GM18868 (cell line): ENCODE measurements at regions not wholly inside any gene's neighbourhood (a gene's known extent, or its start where the extent isn't known, plus 50 kb on each side); places are given as distances from the start of the nearest gene placed in this dataset.
"Not testable (repeated sequence)": the region's sequence is repeated elsewhere in the genome, so short reads cannot be mapped to it uniquely, and the experiment has no call there.

Experiments used
- ATAC-seq: cut with Tn5 transposase; IDR thresholded peaks from one replicate; pipeline ENCODE4 v1.9.1; 2021; ENCODE audit warnings: mild to moderate bottlenecking, moderate library complexity; ENCODE audit not compliant: unreplicated experiment

DNA sequence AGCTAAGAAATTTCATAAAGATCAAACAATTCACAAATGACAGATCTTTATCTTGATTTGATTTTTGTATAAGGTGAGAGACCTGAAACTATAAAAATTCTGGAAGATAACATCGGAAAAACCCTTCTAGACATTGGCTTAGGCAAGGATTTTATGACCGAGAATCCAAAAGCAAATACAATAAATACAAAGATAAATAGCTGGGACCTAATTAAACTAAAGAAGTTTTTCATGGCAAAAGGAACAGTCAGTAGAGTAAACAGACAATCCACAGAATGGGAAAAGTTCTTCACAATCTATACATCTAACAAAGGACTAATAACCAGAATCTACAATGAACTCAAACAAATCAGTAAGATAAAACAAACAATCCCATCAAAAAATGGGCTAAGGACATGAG is 116.9 kb upstream of the BCHE start:
- ATAC-seq = no peak

- no peak for ATAC-seq
These were observed 109.1 kb upstream of the BCHE start for GRCh38 chr3:165946360-165946759.

DNA sequence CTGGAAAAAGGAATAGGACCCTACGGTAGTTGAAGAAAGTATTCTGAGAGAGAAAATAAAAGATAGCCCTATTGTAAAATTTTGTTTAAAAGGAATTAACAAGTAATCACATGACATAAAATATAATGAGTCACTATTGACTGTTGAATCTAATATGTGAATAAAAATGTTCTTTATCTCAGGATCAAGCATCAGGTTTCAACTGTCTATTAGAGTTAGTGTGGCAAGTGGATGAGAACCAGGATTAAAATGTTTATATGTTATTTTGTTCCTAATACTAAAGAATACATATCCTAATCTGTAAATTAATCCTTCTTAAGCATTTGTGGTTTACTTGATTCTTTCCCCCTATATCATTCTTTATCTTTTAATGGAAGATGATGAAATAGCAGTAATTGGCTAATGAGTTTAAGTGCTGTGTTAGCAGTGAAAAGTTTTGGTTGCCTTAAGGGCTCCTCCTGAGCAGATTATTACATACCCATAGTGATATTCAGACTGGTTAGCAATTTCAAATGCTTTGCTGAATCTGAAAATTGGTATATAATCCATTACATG is 101.8 kb upstream of the BCHE start:
- no peak for ATAC-seq

GRCh38 chr3:165936081-165936480 is 98.9 kb upstream of the BCHE start:
- ATAC-seq = not testable (repeated sequence)

GRCh38 chr3:165924301-165924791 is 87.1 kb upstream of the BCHE start:
- not testable (repeated sequence) for ATAC-seq

GRCh38 chr3:165920984-165921383 is 83.8 kb upstream of the BCHE start:
- ATAC-seq = no peak

GRCh38 chr3:165919284-165919683 is 82.1 kb upstream of the BCHE start:
- ATAC-seq = no peak

DNA sequence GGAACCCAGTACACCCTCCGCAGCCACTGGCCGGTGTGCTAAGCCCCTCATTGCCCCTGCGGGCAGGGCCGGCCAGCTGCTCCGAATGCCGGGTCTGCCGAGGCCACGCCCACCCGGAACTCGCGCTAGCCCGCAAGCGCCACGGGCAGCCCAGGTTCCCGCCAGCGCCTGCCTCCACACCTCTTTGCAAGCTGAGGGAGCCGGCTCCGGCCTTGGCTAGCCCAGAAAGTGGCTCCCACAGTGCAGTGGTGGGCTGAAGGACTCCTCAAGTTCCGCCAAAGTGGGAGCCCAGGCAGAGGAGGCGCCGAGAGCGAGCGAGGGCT is 81.4 kb upstream of the BCHE start:
- ATAC-seq = no peak

DNA sequence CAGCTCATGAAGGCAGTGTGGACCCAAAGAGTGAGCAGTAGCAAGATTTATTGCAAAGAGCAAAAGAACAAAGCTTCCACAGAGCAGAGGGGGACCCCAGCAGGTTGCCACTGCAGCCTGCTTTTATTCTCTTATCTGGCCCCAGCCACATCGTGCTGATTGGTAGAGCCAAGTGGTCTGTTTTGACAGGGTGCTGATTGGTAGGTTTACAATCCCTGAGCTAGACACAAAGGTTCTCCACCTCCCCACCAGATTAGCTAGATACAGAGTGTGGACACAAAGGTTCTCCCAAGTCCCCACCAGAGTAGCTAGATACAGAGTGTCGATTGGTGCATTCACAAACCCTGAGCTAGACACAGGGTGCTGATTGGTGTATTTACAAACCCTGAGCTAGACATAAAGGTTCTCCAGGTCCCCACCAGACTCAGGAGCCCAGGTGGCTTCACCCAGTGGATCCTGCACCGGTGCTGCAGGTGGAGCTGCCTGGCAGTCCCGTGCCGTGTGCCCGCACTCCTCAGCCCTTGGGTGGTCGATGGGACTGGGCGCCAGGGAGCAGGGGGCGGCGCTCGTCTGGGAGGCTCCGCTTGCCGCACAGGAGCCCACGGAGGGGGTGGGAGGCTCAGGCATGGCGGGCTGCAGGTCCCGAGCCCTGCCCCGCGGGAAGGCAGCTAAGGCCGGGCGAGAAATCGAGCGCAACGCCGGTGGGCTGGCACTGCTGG is 80.9 kb upstream of the BCHE start:
- ATAC-seq = not testable (repeated sequence)

GRCh38 chr3:165915104-165915503 is 77.9 kb upstream of the BCHE start:
- not testable (repeated sequence) for ATAC-seq

DNA sequence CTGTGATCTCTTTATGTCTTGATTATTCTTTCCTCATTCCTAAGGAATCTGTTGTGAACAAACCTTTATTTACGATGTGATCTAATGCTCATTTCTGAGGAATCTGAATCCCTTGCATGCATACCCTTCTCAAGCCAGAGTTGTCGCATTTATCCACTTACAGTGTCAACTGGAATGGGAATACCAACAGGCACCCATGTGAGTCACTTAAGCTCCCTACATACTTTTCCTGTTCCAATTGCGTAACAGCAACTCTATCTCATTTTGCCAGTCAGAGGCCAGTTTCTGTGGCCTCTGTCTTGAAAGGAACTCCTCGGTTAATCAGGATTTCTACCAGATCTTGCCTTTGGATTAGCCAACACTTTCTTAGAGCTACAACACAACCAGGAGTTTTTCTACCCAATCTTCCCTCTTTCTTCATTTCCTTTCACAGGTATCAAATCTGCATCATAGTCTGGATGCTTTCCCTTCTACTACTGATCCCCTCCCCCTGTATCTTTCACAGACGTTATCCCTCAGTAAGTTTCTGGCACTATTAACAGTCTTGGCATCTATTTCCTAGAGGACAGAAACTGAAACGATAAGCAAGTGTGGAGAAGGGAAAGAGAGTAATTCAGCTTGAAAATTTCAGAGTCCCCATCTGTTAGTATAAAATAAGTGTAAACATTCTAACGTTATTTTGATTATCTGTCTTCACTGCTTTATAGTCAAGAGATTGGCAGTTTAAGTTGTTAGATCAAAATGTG is 66.8 kb upstream of the BCHE start:
- ATAC-seq = no peak

GRCh38 chr3:165899066-165899465 is 61.8 kb upstream of the BCHE start:
- no peak for ATAC-seq

GRCh38 chr3:165897137-165897536 is 59.9 kb upstream of the BCHE start:
- no peak for ATAC-seq

GRCh38 chr3:165895919-165896318 is 58.7 kb upstream of the BCHE start:
- no peak for ATAC-seq

- ATAC-seq = no peak
These were observed 55.3 kb upstream of the BCHE start for GRCh38 chr3:165892565-165892964.
